HEK293 (cell line): ENCODE measurements at regions not wholly inside any gene's neighbourhood (a gene's known extent, or its start where the extent isn't known, plus 50 kb on each side); places are given as distances from the start of the nearest gene placed in this dataset.

Source experiments
- KLF1 ChIP-seq: fragments of 450-650 bp; formaldehyde crosslinking; IDR thresholded peaks from 2 replicates; pipeline ENCODE4 v1.5.1; 2016; ENCODE audit warnings: missing biosample characterization, missing genetic modification characterization
- PRDM1 ChIP-seq: fragments of 450-650 bp; formaldehyde crosslinking; IDR thresholded peaks from 2 replicates; pipeline ENCODE4; 2016; ENCODE audit warnings: missing biosample characterization, missing genetic modification characterization
- TF ChIP-seq, protein P1 (sequence below): fragments of 450-650 bp; formaldehyde crosslinking; IDR thresholded peaks from 2 replicates; pipeline ENCODE4 v1.5.1; 2016; ENCODE audit warnings: missing biosample characterization, missing genetic modification characterization
- TF ChIP-seq, protein P2 (sequence below): fragments of 450-650 bp; IDR thresholded peaks from 2 replicates; pipeline ENCODE4 v1.5.1; 2018; ENCODE audit warnings: missing biosample characterization, missing genetic modification characterization
- TF ChIP-seq, protein P3 (sequence below): fragments of 450-650 bp; formaldehyde crosslinking; conservative IDR thresholded peaks from 2 replicates; pipeline ENCODE4 v1.5.1; 2016; ENCODE audit warnings: low read depth, missing biosample characterization, missing genetic modification characterization

DNA sequence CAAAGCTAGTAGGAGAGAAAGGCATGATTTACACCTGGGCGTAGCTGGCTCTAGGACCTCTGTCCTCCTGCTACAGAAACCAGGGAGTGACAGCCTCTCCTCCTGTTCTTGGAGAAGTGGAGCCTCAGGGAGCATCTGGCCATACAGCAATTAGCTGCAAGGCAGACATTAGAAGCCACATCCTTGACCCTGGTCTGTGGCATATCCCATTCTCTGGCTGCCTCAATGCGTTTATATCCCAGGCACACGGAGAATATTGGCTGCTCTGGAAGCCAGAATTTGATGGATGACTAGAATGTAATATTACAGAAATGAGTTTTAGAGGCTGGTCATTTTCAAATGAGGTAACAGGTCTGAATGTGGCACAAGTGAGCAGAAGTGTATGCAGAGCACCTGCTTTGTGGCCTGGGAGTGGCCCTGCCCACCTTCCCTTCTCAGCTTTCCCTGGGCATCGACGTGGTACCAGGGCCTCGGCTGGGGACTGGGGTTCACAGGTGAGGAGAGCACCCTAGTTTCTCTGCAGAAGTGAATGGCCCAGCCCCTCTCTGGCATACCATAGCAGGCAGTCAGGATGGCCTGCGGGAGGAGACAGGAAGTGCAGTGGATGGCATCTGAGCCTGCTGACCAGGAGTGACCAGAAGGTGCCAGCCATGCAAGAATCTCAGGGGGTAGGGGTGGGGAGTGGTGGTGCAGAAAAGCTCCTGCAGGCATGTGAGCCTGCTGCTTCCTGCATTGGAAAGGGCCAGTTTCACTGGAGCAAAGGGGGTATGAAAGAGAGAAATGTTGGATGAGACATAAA lies 367.2 kb upstream of the ZNF32 start:
- TF ChIP-seq PRDM1 (tag by site-specific recombination) = no peak
- TF ChIP-seq KLF1 = no peak
- TF ChIP-seq, protein P1, sequence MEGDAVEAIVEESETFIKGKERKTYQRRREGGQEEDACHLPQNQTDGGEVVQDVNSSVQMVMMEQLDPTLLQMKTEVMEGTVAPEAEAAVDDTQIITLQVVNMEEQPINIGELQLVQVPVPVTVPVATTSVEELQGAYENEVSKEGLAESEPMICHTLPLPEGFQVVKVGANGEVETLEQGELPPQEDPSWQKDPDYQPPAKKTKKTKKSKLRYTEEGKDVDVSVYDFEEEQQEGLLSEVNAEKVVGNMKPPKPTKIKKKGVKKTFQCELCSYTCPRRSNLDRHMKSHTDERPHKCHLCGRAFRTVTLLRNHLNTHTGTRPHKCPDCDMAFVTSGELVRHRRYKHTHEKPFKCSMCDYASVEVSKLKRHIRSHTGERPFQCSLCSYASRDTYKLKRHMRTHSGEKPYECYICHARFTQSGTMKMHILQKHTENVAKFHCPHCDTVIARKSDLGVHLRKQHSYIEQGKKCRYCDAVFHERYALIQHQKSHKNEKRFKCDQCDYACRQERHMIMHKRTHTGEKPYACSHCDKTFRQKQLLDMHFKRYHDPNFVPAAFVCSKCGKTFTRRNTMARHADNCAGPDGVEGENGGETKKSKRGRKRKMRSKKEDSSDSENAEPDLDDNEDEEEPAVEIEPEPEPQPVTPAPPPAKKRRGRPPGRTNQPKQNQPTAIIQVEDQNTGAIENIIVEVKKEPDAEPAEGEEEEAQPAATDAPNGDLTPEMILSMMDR (tag by site-specific recombination) = no peak
- TF ChIP-seq, protein P2, sequence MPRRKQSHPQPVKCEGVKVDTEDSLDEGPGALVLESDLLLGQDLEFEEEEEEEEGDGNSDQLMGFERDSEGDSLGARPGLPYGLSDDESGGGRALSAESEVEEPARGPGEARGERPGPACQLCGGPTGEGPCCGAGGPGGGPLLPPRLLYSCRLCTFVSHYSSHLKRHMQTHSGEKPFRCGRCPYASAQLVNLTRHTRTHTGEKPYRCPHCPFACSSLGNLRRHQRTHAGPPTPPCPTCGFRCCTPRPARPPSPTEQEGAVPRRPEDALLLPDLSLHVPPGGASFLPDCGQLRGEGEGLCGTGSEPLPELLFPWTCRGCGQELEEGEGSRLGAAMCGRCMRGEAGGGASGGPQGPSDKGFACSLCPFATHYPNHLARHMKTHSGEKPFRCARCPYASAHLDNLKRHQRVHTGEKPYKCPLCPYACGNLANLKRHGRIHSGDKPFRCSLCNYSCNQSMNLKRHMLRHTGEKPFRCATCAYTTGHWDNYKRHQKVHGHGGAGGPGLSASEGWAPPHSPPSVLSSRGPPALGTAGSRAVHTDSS (tag by site-specific recombination) = no peak
- TF ChIP-seq, protein P3, sequence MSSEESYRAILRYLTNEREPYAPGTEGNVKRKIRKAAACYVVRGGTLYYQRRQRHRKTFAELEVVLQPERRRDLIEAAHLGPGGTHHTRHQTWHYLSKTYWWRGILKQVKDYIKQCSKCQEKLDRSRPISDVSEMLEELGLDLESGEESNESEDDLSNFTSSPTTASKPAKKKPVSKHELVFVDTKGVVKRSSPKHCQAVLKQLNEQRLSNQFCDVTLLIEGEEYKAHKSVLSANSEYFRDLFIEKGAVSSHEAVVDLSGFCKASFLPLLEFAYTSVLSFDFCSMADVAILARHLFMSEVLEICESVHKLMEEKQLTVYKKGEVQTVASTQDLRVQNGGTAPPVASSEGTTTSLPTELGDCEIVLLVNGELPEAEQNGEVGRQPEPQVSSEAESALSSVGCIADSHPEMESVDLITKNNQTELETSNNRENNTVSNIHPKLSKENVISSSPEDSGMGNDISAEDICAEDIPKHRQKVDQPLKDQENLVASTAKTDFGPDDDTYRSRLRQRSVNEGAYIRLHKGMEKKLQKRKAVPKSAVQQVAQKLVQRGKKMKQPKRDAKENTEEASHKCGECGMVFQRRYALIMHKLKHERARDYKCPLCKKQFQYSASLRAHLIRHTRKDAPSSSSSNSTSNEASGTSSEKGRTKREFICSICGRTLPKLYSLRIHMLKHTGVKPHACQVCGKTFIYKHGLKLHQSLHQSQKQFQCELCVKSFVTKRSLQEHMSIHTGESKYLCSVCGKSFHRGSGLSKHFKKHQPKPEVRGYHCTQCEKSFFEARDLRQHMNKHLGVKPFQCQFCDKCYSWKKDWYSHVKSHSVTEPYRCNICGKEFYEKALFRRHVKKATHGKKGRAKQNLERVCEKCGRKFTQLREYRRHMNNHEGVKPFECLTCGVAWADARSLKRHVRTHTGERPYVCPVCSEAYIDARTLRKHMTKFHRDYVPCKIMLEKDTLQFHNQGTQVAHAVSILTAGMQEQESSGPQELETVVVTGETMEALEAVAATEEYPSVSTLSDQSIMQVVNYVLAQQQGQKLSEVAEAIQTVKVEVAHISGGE (tag by site-specific recombination) = no peak
